PC-3 (cell line): ENCODE measurements at regions not wholly inside any gene's neighbourhood (a gene's known extent, or its start where the extent isn't known, plus 50 kb on each side); places are given as distances from the start of the nearest gene placed in this dataset.

Source experiments
- ATAC-seq: fragments of 200-7000 bp; cut with Tn5 transposase; 2 replicates; pipeline ENCODE4 v1.9.1; 2020; ENCODE audit warnings: mild to moderate bottlenecking, moderate library complexity
- BruUV-seq: library from RNA; stranded (reverse); fragments of 400-500 nt; replicated peaks from 2 replicates; lab custom pipeline; 2021; lab: Mats Ljungman, UMichigan
- CTCF ChIA-PET: fragments of 300-600 bp; sonication (Branson Sonifier 250); formaldehyde crosslinking; loops from one replicate; lab custom pipeline; 2022; ENCODE audit warnings: antibody characterized with exemption; lab: Charles Lee
- POLR2A ChIA-PET: fragments of 300-600 bp; sonication (Branson Sonifier 250); formaldehyde crosslinking; loops from one replicate; lab custom pipeline; 2022; ENCODE audit warnings: antibody characterized with exemption; ENCODE audit not compliant: unreplicated experiment; lab: Charles Lee
- DNase-seq: peaks from one replicate; pipeline ENCODE4 v3.0.0-alpha.2; 2015
- H2AFZ ChIP-seq: fragments of 300-600 bp; sonication (generic); 2 replicates; pipeline ENCODE4 v1.6.0; 2016; ENCODE audit warnings: antibody characterized with exemption, low read length
- H3F3A ChIP-seq: fragments of 300-600 bp; sonication (generic); one replicate; pipeline ENCODE4 v1.6.0; 2017; ENCODE audit warnings: antibody characterized with exemption, low read length, control low read depth, mild to moderate bottlenecking; ENCODE audit not compliant: unreplicated experiment
- H3K27ac ChIP-seq: fragments of 300-600 bp; sonication (generic); 2 replicates; pipeline ENCODE4 v1.5.1; 2016; ENCODE audit warnings: mild to moderate bottlenecking, low read length
- H3K27me3 ChIP-seq: fragments of 300-600 bp; sonication (generic); 2 replicates; pipeline ENCODE4 v1.6.1; 2016; ENCODE audit warnings: low read length, mixed read lengths
- H3K36me3 ChIP-seq: fragments of 300-600 bp; sonication (generic); 2 replicates; pipeline ENCODE4 v1.6.1; 2016; ENCODE audit warnings: low read depth, mixed run types, low read length, mixed read lengths
- H3K4me1 ChIP-seq: fragments of 300-600 bp; sonication (generic); 2 replicates; pipeline ENCODE4 v1.5.1; 2016; ENCODE audit warnings: low read length; ENCODE audit not compliant: insufficient read depth
- H3K4me2 ChIP-seq: fragments of 300-600 bp; sonication (generic); 2 replicates; pipeline ENCODE4 v1.6.0; 2016; ENCODE audit warnings: low read length
- H3K4me3 ChIP-seq: fragments of 300-600 bp; sonication (generic); 2 replicates; pipeline ENCODE4 v1.5.1; 2016; ENCODE audit warnings: mild to moderate bottlenecking, low read length, mixed read lengths
- H3K79me2 ChIP-seq: fragments of 300-600 bp; sonication (generic); 2 replicates; pipeline ENCODE4 v1.6.1; 2017; ENCODE audit warnings: low read length, mixed read lengths
- H3K9ac ChIP-seq: fragments of 300-600 bp; sonication (generic); 2 replicates; pipeline ENCODE4 v1.6.0; 2016; ENCODE audit warnings: mild to moderate bottlenecking, low read length
- H3K9me2 ChIP-seq: fragments of 300-600 bp; sonication (generic); replicated peaks from 2 replicates; pipeline ENCODE4 v1.6.1; 2016; ENCODE audit warnings: mixed run types, low read length, mixed read lengths
- H3K9me3 ChIP-seq: fragments of 300-600 bp; sonication (generic); 2 replicates; pipeline ENCODE4 v1.6.1; 2016; ENCODE audit warnings: low read length, mixed read lengths
- H4K20me1 ChIP-seq: fragments of 300-600 bp; sonication (generic); 2 replicates; pipeline ENCODE4 v1.6.1; 2016; ENCODE audit warnings: low read length, mixed read lengths
- CTCF ChIP-seq: fragments of 300-600 bp; sonication (generic); conservative IDR thresholded peaks from 2 replicates; pipeline ENCODE4 v1.5.1; 2017; ENCODE audit warnings: antibody characterized with exemption, low read depth, mild to moderate bottlenecking, low read length
- EZH2 ChIP-seq: fragments of 300-600 bp; sonication (generic); IDR thresholded peaks from one replicate; pipeline ENCODE4 v1.6.1; 2017; ENCODE audit warnings: antibody characterized with exemption, mild to moderate bottlenecking, low read length; ENCODE audit not compliant: unreplicated experiment
- EZH2phosphoT487 ChIP-seq: fragments of 300-600 bp; sonication (generic); IDR thresholded peaks from 2 replicates; pipeline ENCODE4 v1.6.1; 2018; ENCODE audit warnings: mild to moderate bottlenecking, antibody characterized with exemption, low read length, borderline replicate concordance
- intact Hi-C: fragments of 100-400 bp; cut with micrococcal nuclease; formaldehyde crosslinking; loops from 2 replicates; pipeline ENCODE4 v1.9.0; 2023

GRCh38 chr5:66410122-66410521 lies 186.1 kb upstream of the MAST4 start:
- TF ChIP-seq CTCF (no peak), EZH2phosphoT487 (no peak), EZH2 (no peak)
- Histone ChIP-seq H3K9ac (no peak overlapping the region), H3K4me1 (no peaks in the 10 kb centered on the region), H3K4me3 (no peak overlapping the region), H3K27ac (no peak overlapping the region), H3F3A (no peaks in the 10 kb centered on the region), H2AFZ (no peak overlapping the region), H3K27me3 (no peaks in the 10 kb centered on the region), H3K9me3 (no peaks in the 10 kb centered on the region), H3K4me2 (no peak overlapping the region), H3K9me2 (no peaks in the 10 kb centered on the region), H3K79me2 (no peaks in the 10 kb centered on the region), H3K36me3 (no peaks in the 10 kb centered on the region), H4K20me1 (no peaks in the 10 kb centered on the region)
- ATAC-seq (no peak), DNase-seq (no peak)
- no TSS peak for BruUV-seq
- ChIA-PET CTCF (no interaction called here), POLR2A (no interaction called here)
- intact Hi-C loops = no loop called here

- H3K4me2 ChIP-seq = no peak overlapping the region
- H2AFZ ChIP-seq = no peak overlapping the region
- H3K4me3 ChIP-seq = no peak overlapping the region
- CTCF ChIA-PET = no interaction called here
- ATAC-seq = no peak
- H3K4me1 ChIP-seq = no peaks in the 10 kb centered on the region
- no peaks in the 10 kb centered on the region for H3K9me3 ChIP-seq
- H3K79me2 ChIP-seq = no peaks in the 10 kb centered on the region
- DNase-seq = no peak
- H4K20me1 ChIP-seq = no peaks in the 10 kb centered on the region
- H3K27ac ChIP-seq = no peak overlapping the region
- H3F3A ChIP-seq = no peaks in the 10 kb centered on the region
- BruUV-seq = no TSS peak
- H3K9ac ChIP-seq = no peak overlapping the region
- no peaks in the 10 kb centered on the region for H3K9me2 ChIP-seq
- POLR2A ChIA-PET = no interaction called here
- intact Hi-C loops = no loop called here
- no peaks in the 10 kb centered on the region for H3K36me3 ChIP-seq
- TF ChIP-seq CTCF (no peak), EZH2 (no peak), EZH2phosphoT487 (no peak)
- H3K27me3 ChIP-seq = no peaks in the 10 kb centered on the region
Measured at GRCh38 chr5:66411701-66412100, 184.5 kb upstream of the MAST4 start.

GRCh38 chr5:66413931-66414330 lies 182.3 kb upstream of the MAST4 start:
- CTCF ChIA-PET = no interaction called here

More at GRCh38 chr5:66413931-66414330, 182.3 kb upstream of the MAST4 start:
- no peak overlapping the region for H3K27ac ChIP-seq
- no peaks in the 10 kb centered on the region for H3K27me3 ChIP-seq
- no peaks in the 10 kb centered on the region for H3K79me2 ChIP-seq
- DNase-seq = no peak
- H3K9me2 ChIP-seq = no peaks in the 10 kb centered on the region
- no peaks in the 10 kb centered on the region for H4K20me1 ChIP-seq
- no peaks in the 10 kb centered on the region for H3F3A ChIP-seq
- POLR2A ChIA-PET = no interaction called here
- H3K4me3 ChIP-seq = no peak overlapping the region
- ATAC-seq = no peak
- H3K9me3 ChIP-seq = no peaks in the 10 kb centered on the region
- BruUV-seq = no TSS peak
- H3K9ac ChIP-seq = no peak overlapping the region
- H3K4me1 ChIP-seq = no peaks in the 10 kb centered on the region
- no peak overlapping the region for H2AFZ ChIP-seq
- no peak for TF ChIP-seq CTCF
- no peak for TF ChIP-seq EZH2
- TF ChIP-seq EZH2phosphoT487 = no peak
- no peak overlapping the region for H3K4me2 ChIP-seq
- intact Hi-C loops = no loop called here
- H3K36me3 ChIP-seq = no peaks in the 10 kb centered on the region
